Calu3 (cell line): ENCODE measurements at regions not wholly inside any gene's neighbourhood (a gene's known extent, or its start where the extent isn't known, plus 50 kb on each side); places are given as distances from the start of the nearest gene placed in this dataset.

Source experiments
- BruUV-seq: library from RNA; stranded (reverse); fragments of 400-500 nt; replicated peaks from 2 replicates; lab custom pipeline; 2021; lab: Mats Ljungman, UMichigan
- CTCF ChIA-PET: fragments of 300-600 bp; sonication (Branson Sonifier 250); formaldehyde crosslinking; loops from one replicate; lab custom pipeline; 2022; ENCODE audit warnings: antibody characterized with exemption; lab: Charles Lee
- DNase-seq: peaks from one replicate; pipeline ENCODE4 v3.0.0; 2022
- H3K27ac Mint-ChIP-seq: one replicate; pipeline ENCODE4 v1.8.0; 2022; ENCODE audit warnings: mixed read lengths; ENCODE audit not compliant: unreplicated experiment
- H3K27me3 Mint-ChIP-seq: one replicate; pipeline ENCODE4 v1.8.0; 2022; ENCODE audit warnings: mixed read lengths; ENCODE audit not compliant: unreplicated experiment
- H3K36me3 Mint-ChIP-seq: one replicate; pipeline ENCODE4 v1.8.0; 2022; ENCODE audit warnings: mild to moderate bottlenecking, moderate library complexity, mixed read lengths; ENCODE audit not compliant: insufficient read depth, unreplicated experiment
- H3K4me1 Mint-ChIP-seq: one replicate; pipeline ENCODE4 v1.8.0; 2022; ENCODE audit warnings: mild to moderate bottlenecking, low read depth, mixed read lengths; ENCODE audit not compliant: unreplicated experiment
- H3K4me3 Mint-ChIP-seq: one replicate; pipeline ENCODE4 v1.8.0; 2022; ENCODE audit warnings: mild to moderate bottlenecking, low read depth, moderate library complexity, mixed read lengths; ENCODE audit not compliant: unreplicated experiment
- H3K9me3 Mint-ChIP-seq: one replicate; pipeline ENCODE4 v1.8.0; 2022; ENCODE audit warnings: low read depth, mixed read lengths; ENCODE audit not compliant: unreplicated experiment
- CTCF ChIP-seq: fragments of 200-600 bp; IDR thresholded peaks from one replicate; pipeline ENCODE4 v1.8.0; 2022; ENCODE audit warnings: antibody characterized with exemption; ENCODE audit not compliant: unreplicated experiment
- intact Hi-C: fragments of 100-400 bp; cut with micrococcal nuclease; formaldehyde crosslinking; loops from one replicate; pipeline ENCODE4 v1.10.0; 2022; ENCODE audit not compliant: unreplicated experiment

- Mint-ChIP-seq H3K27me3 (no peaks in the 10 kb centered on the region), H3K9me3 (no peaks in the 10 kb centered on the region), H3K4me3 (no peak overlapping the region), H3K36me3 (no peaks in the 10 kb centered on the region), H3K4me1 (peaks cover 26% of the 10 kb centered on the region), H3K27ac (no peak overlapping the region)
- TF ChIP-seq CTCF, result no peak
- CTCF ChIA-PET, result interaction anchor here (0.5 kb wide), 1 partner anchor 179 kb away, joined by 3 read pairs; no protein-coding TSS in a partner anchor
- intact Hi-C loops, result no loop called here
- no TSS peak for BruUV-seq
- peak; percentile 82 for DNase-seq
These were observed 194.2 kb downstream of the EBLN2 start for GRCh38 chr3:73255609-73256029.

GRCh38 chr3:73257186-73257585 is 195.7 kb downstream of the EBLN2 start:
- Mint-ChIP-seq H3K27me3 (no peaks in the 10 kb centered on the region), H3K4me3 (no peak overlapping the region), H3K4me1 (peaks cover 26% of the 10 kb centered on the region), H3K36me3 (no peaks in the 10 kb centered on the region), H3K27ac (no peak overlapping the region), H3K9me3 (no peaks in the 10 kb centered on the region)
- DNase-seq, result no peak
- BruUV-seq, result no TSS peak
- intact Hi-C loops, result no loop called here
- TF ChIP-seq CTCF, result no peak
- CTCF ChIA-PET, result no interaction called here

- BruUV-seq, result no TSS peak
- TF ChIP-seq CTCF, result no peak
- H3K4me1 Mint-ChIP-seq, result peaks cover 26% of the 10 kb centered on the region
- H3K36me3 Mint-ChIP-seq, result no peaks in the 10 kb centered on the region
- intact Hi-C loops, result no loop called here
- no peak overlapping the region for H3K27ac Mint-ChIP-seq
- CTCF ChIA-PET, result no interaction called here
- DNase-seq, result no peak
- no peaks in the 10 kb centered on the region for H3K9me3 Mint-ChIP-seq
- no peak overlapping the region for H3K4me3 Mint-ChIP-seq
- no peaks in the 10 kb centered on the region for H3K27me3 Mint-ChIP-seq
These were observed 196.6 kb downstream of the EBLN2 start for GRCh38 chr3:73258057-73258456.

GRCh38 chr3:73259291-73259690 is 197.8 kb downstream of the EBLN2 start:
- intact Hi-C loops, result no loop called here
- peaks cover 14% of the 10 kb centered on the region for H3K4me1 Mint-ChIP-seq
- DNase-seq, result no peak
- H3K4me3 Mint-ChIP-seq, result no peak overlapping the region
- no TSS peak for BruUV-seq
- no peaks in the 10 kb centered on the region for H3K9me3 Mint-ChIP-seq
- CTCF ChIA-PET, result interaction anchor here (0.6 kb wide), 1 partner anchor 46 kb away, joined by 3 read pairs; no protein-coding TSS in a partner anchor
- no peaks in the 10 kb centered on the region for H3K36me3 Mint-ChIP-seq
- H3K27me3 Mint-ChIP-seq, result no peaks in the 10 kb centered on the region
- H3K27ac Mint-ChIP-seq, result no peak overlapping the region
- no peak for TF ChIP-seq CTCF
